HepG2 (cell line): ENCODE measurements at regions not wholly inside any gene's neighbourhood (a gene's known extent, or its start where the extent isn't known, plus 50 kb on each side); places are given as distances from the start of the nearest gene placed in this dataset.

ENCODE experiments used
- DPF2 ChIP-seq: sonication (generic); formaldehyde crosslinking; IDR thresholded peaks from 2 replicates; pipeline ENCODE4 v1.4.0; 2020; ENCODE audit warnings: mild to moderate bottlenecking, low read depth, missing genetic modification reagents, borderline replicate concordance
- HMGXB3 ChIP-seq: sonication (generic); formaldehyde crosslinking; IDR thresholded peaks from 2 replicates; pipeline ENCODE4 v1.4.0; 2020; ENCODE audit warnings: missing genetic modification reagents, borderline replicate concordance
- KLF15 ChIP-seq: sonication (generic); formaldehyde crosslinking; IDR thresholded peaks from 2 replicates; pipeline ENCODE4 v1.8.1; 2023; ENCODE audit warnings: borderline replicate concordance, mild to moderate bottlenecking, inconsistent platforms, missing genetic modification reagents, mixed read lengths
- SIX1 ChIP-seq: sonication (generic); formaldehyde crosslinking; IDR thresholded peaks from 2 replicates; pipeline ENCODE4 v1.4.0; 2020; ENCODE audit warnings: missing genetic modification reagents, borderline replicate concordance
- ZIK1 ChIP-seq: sonication (generic); formaldehyde crosslinking; IDR thresholded peaks from 2 replicates; pipeline ENCODE4 v1.5.0; 2020; ENCODE audit warnings: mild to moderate bottlenecking, low read depth, missing genetic modification reagents, borderline replicate concordance
- ZNF407 ChIP-seq: sonication (generic); formaldehyde crosslinking; IDR thresholded peaks from one replicate; pipeline ENCODE4 v1.5.1; 2020; ENCODE audit warnings: mild to moderate bottlenecking, missing genetic modification reagents; ENCODE audit errors: not compliant biosample characterization
- ZNF614 ChIP-seq: IDR thresholded peaks from 2 replicates; pipeline ENCODE4 v1.6.1; 2018; ENCODE audit warnings: missing biosample characterization, missing genetic modification reagents, inconsistent platforms, borderline replicate concordance
- ZNF784 ChIP-seq: sonication (generic); formaldehyde crosslinking; IDR thresholded peaks from 2 replicates; pipeline ENCODE4 v1.5.1; 2020; ENCODE audit warnings: missing genetic modification reagents, mild to moderate bottlenecking, borderline replicate concordance

- no peak for TF ChIP-seq HMGXB3
- TF ChIP-seq ZNF614 (CRISPR knock-in tag): no peak
- TF ChIP-seq ZNF407 (CRISPR knock-in tag): no peak
- no peak for TF ChIP-seq SIX1
- TF ChIP-seq ZIK1: no peak
- no peak for TF ChIP-seq ZNF784 (CRISPR knock-in tag)
- TF ChIP-seq DPF2 (CRISPR knock-in tag): no peak
- TF ChIP-seq KLF15: no peak
Measured at GRCh38 chr2:184413221-184413620, 185.1 kb upstream of the ZNF804A start (continued).
